BE2C (cell line): ENCODE measurements at regions not wholly inside any gene's neighbourhood (a gene's known extent, or its start where the extent isn't known, plus 50 kb on each side); places are given as distances from the start of the nearest gene placed in this dataset.
"Not testable (repeated sequence)": the region's sequence is repeated elsewhere in the genome, so short reads cannot be mapped to it uniquely, and the experiment has no call there.

ENCODE experiments used
- DNase-seq: peaks from one replicate; pipeline ENCODE4 v3.0.0-alpha.2; 2020
- H3K27me3 ChIP-seq: fragments of 250-450 bp; sonication (Bioruptor Pico); 2 replicates; pipeline ENCODE4 v1.5.1; 2020; ENCODE audit warnings: mild to moderate bottlenecking
- H3K36me3 ChIP-seq: fragments of 250-450 bp; sonication (Bioruptor Pico); 2 replicates; pipeline ENCODE4 v1.5.1; 2020; ENCODE audit warnings: mild to moderate bottlenecking
- H3K4me1 ChIP-seq: fragments of 250-450 bp; sonication (Bioruptor Pico); 2 replicates; pipeline ENCODE4 v1.5.1; 2020
- H3K4me3 ChIP-seq: 2 replicates; pipeline ENCODE4 v1.5.1; 2011; ENCODE audit warnings: low read depth, low read length
- H3K9me3 ChIP-seq: fragments of 250-450 bp; sonication (Bioruptor Pico); 2 replicates; pipeline ENCODE4 v1.5.1; 2020

- H3K4me3 ChIP-seq, H3K4me1 ChIP-seq, H3K9me3 ChIP-seq, H3K27me3 ChIP-seq, DNase-seq, H3K36me3 ChIP-seq: not testable (repeated sequence)
Observed at GRCh38 chr16:32880009-32880408, 204.0 kb upstream of the TP53TG3 start.

- not testable (repeated sequence) for H3K4me1 ChIP-seq, H3K4me3 ChIP-seq, H3K27me3 ChIP-seq, H3K9me3 ChIP-seq, DNase-seq, H3K36me3 ChIP-seq
Observed at GRCh38 chr16:32876718-32877117, 200.8 kb upstream of the TP53TG3 start.

- H3K36me3 ChIP-seq, H3K4me1 ChIP-seq, H3K9me3 ChIP-seq, DNase-seq, H3K27me3 ChIP-seq, H3K4me3 ChIP-seq: not testable (repeated sequence)
Observed at GRCh38 chr16:32873783-32874182, 197.8 kb upstream of the TP53TG3 start.

- not testable (repeated sequence) for H3K4me3 ChIP-seq, H3K27me3 ChIP-seq, H3K9me3 ChIP-seq, H3K36me3 ChIP-seq, DNase-seq, H3K4me1 ChIP-seq
Observed at GRCh38 chr16:32873120-32873519, 197.2 kb upstream of the TP53TG3 start.

- not testable (repeated sequence) for H3K4me1 ChIP-seq, H3K27me3 ChIP-seq, H3K4me3 ChIP-seq, H3K9me3 ChIP-seq, DNase-seq, H3K36me3 ChIP-seq
Observed at GRCh38 chr16:32870628-32871027, 194.7 kb upstream of the TP53TG3 start.

- not testable (repeated sequence) for H3K4me1 ChIP-seq, H3K27me3 ChIP-seq, DNase-seq, H3K36me3 ChIP-seq, H3K4me3 ChIP-seq, H3K9me3 ChIP-seq
Observed at GRCh38 chr16:32868334-32868733, 192.4 kb upstream of the TP53TG3 start.

- not testable (repeated sequence) for H3K4me1 ChIP-seq, H3K4me3 ChIP-seq
Observed at GRCh38 chr16:32865284-32865683, 189.3 kb upstream of the TP53TG3 start.

GRCh38 chr16:32861476-32862201, 185.7 kb upstream of the TP53TG3 start:
- not testable (repeated sequence) for H3K4me1 ChIP-seq, DNase-seq, H3K36me3 ChIP-seq, H3K9me3 ChIP-seq, H3K4me3 ChIP-seq, H3K27me3 ChIP-seq

More at GRCh38 chr16:32865284-32865683, 189.3 kb upstream of the TP53TG3 start:
- H3K27me3 ChIP-seq, DNase-seq, H3K36me3 ChIP-seq, H3K9me3 ChIP-seq: not testable (repeated sequence)

- H3K4me1 ChIP-seq, H3K4me3 ChIP-seq, H3K27me3 ChIP-seq, H3K36me3 ChIP-seq, DNase-seq, H3K9me3 ChIP-seq: not testable (repeated sequence)
Observed at GRCh38 chr16:32847379-32847778, 171.4 kb upstream of the TP53TG3 start.

- not testable (repeated sequence) for H3K4me3 ChIP-seq, H3K4me1 ChIP-seq, H3K36me3 ChIP-seq, DNase-seq, H3K27me3 ChIP-seq, H3K9me3 ChIP-seq
Observed at GRCh38 chr16:32845572-32845971, 169.6 kb upstream of the TP53TG3 start.

GRCh38 chr16:32842844-32843243, 166.9 kb upstream of the TP53TG3 start:
- not testable (repeated sequence) for H3K4me3 ChIP-seq, H3K4me1 ChIP-seq, DNase-seq, H3K9me3 ChIP-seq, H3K36me3 ChIP-seq, H3K27me3 ChIP-seq

- H3K4me1 ChIP-seq, DNase-seq: not testable (repeated sequence)
Observed at GRCh38 chr16:32807280-32807679, 131.3 kb upstream of the TP53TG3 start.

GRCh38 chr16:32805639-32806038, 129.7 kb upstream of the TP53TG3 start:
- H3K4me1 ChIP-seq, H3K9me3 ChIP-seq, H3K36me3 ChIP-seq, H3K4me3 ChIP-seq, H3K27me3 ChIP-seq, DNase-seq: not testable (repeated sequence)

More at GRCh38 chr16:32807280-32807679, 131.3 kb upstream of the TP53TG3 start:
- H3K9me3 ChIP-seq, H3K27me3 ChIP-seq, H3K4me3 ChIP-seq, H3K36me3 ChIP-seq: not testable (repeated sequence)
